K562 (cell line): ENCODE measurements at regions not wholly inside any gene's neighbourhood (a gene's known extent, or its start where the extent isn't known, plus 50 kb on each side); places are given as distances from the start of the nearest gene placed in this dataset.

Experiments used
- ATAC-seq: fragments of 200-7000 bp; cut with Tn5 transposase; 3 replicates; pipeline ENCODE4 v1.9.1; 2020; ENCODE audit warnings: moderate library complexity
- BruUV-seq: library from RNA; stranded (reverse); fragments of 400-500 nt; replicated peaks from 2 replicates; lab custom pipeline; 2021; lab: Mats Ljungman, UMichigan
- CTCF ChIA-PET: fragments of 300-600 bp; formaldehyde crosslinking; extraction: SDS; loops from one replicate; lab custom pipeline; 2021; ENCODE audit warnings: low intra/inter-chr PET ratio; lab: Yijun Ruan, JAX
- POLR2A ChIA-PET: fragments of 300-600, 350-650 bp; sonication (Branson Sonifier 250); formaldehyde crosslinking; extraction: SDS; loops from one replicate; lab custom pipeline; 2021; ENCODE audit warnings: antibody characterized with exemption, inconsistent platforms; lab: Yijun Ruan, JAX
- DNase-seq, 4 experiments: peaks; one replicate each; pipeline versions ENCODE4 v3.0.0 to v3.0.0-alpha.2; 2011 to 2018; ENCODE audit warnings: low spot score in 3 of 4, mixed read lengths in 3 of 4; ENCODE audit errors: extremely low read depth in 1 of 4
- FAIRE-seq: peaks from 2 replicates; lab custom pipeline; 2011; peaks lifted over from hg19 to GRCh38; lab: Jason Lieb, UNC
- H2AFZ ChIP-seq: 2 replicates; pipeline ENCODE4 v1.6.0; 2011; ENCODE audit warnings: low read depth, low read length, control low read depth, inconsistent platforms
- H3K27ac ChIP-seq: fragments of 200-600 bp; 3 replicates; pipeline ENCODE4 v1.8.0; 2011; ENCODE audit warnings: low read depth, mild to moderate bottlenecking, control low read depth, inconsistent platforms, low read length, moderate library complexity, mixed read lengths; ENCODE audit errors: extremely low read depth
- H3K27me3 ChIP-seq, 2 experiments: fragments of 300-600 bp in 1 of 2; 2 replicates in 1 of 2; 3 replicates in 1 of 2; pipeline versions ENCODE4 v1.6.0 to v1.8.0; 2011; ENCODE audit warnings: inconsistent platforms in 2 of 2, low read length in 2 of 2, mild to moderate bottlenecking in 1 of 2, mixed read lengths in 1 of 2, moderate library complexity in 1 of 2; ENCODE audit not compliant: control insufficient read depth in 2 of 2, insufficient read depth in 2 of 2
- H3K36me3 ChIP-seq: fragments of 300-600 bp; 3 replicates; pipeline ENCODE4 v1.8.0; 2011; ENCODE audit warnings: mild to moderate bottlenecking, low read length, inconsistent platforms; ENCODE audit not compliant: control insufficient read depth, insufficient read depth
- H3K4me1 ChIP-seq, 2 experiments: fragments of 200-600 bp in 1 of 2; replicated peaks in 1 of 2; 2 replicates in 1 of 2; 3 replicates in 1 of 2; pipeline versions ENCODE4 v1.5.1 to v1.8.0; 2011; ENCODE audit warnings: inconsistent platforms in 2 of 2, low read length in 2 of 2, mild to moderate bottlenecking in 1 of 2, mixed read lengths in 1 of 2, moderate library complexity in 1 of 2; ENCODE audit not compliant: control insufficient read depth in 2 of 2, insufficient read depth in 2 of 2
- H3K4me2 ChIP-seq: 2 replicates; pipeline ENCODE4 v1.6.1; 2011; ENCODE audit warnings: low read length, control low read depth, inconsistent platforms, mixed read lengths; ENCODE audit not compliant: insufficient read depth
- H3K4me3 ChIP-seq: fragments of 200-600 bp; sonication (generic), shearing (Covaris generic); 2 replicates; pipeline ENCODE4 v1.5.1; 2016; ENCODE audit warnings: control low read depth, inconsistent platforms
- H3K79me2 ChIP-seq: fragments of 200-600 bp; 3 replicates; pipeline ENCODE4 v1.8.0; 2011; ENCODE audit warnings: low read length, inconsistent platforms; ENCODE audit not compliant: control insufficient read depth, insufficient read depth
- H3K9ac ChIP-seq, 2 experiments: 2 replicates each; pipeline versions ENCODE4 v1.6.0 to v1.6.1; 2011; ENCODE audit warnings: low read depth in 2 of 2, low read length in 2 of 2, control low read depth in 1 of 2, inconsistent platforms in 1 of 2, mild to moderate bottlenecking in 1 of 2, mixed read lengths in 1 of 2; ENCODE audit not compliant: insufficient read depth in 1 of 2
- H3K9me1 ChIP-seq: one replicate; pipeline ENCODE4 v1.6.0; 2011; ENCODE audit warnings: inconsistent platforms, mild to moderate bottlenecking, low read length, moderate library complexity; ENCODE audit not compliant: control insufficient read depth, insufficient read depth
- H3K9me3 ChIP-seq: replicated peaks from 2 replicates; pipeline ENCODE4 v1.5.1; 2011; ENCODE audit warnings: low read depth, low read length, inconsistent platforms; ENCODE audit not compliant: control insufficient read depth, insufficient read depth
- H4K20me1 ChIP-seq: replicated peaks from 2 replicates; pipeline ENCODE4 v1.6.1; 2011; ENCODE audit warnings: low read length, inconsistent platforms, mixed read lengths; ENCODE audit not compliant: control insufficient read depth, insufficient read depth
- ARHGAP35 ChIP-seq: fragments of 450-650 bp; IDR thresholded peaks from 2 replicates; pipeline ENCODE4 v1.6.1; 2018; ENCODE audit not compliant: partially characterized antibody
- FOS ChIP-seq: IDR thresholded peaks from 3 replicates; pipeline ENCODE4 v1.6.1; 2011; ENCODE audit not compliant: insufficient read length; ENCODE audit errors: extremely low read depth
- PHB2 ChIP-seq: fragments of 450-650 bp; IDR thresholded peaks from 2 replicates; pipeline ENCODE4 v1.6.1; 2017; ENCODE audit warnings: low read depth
- RUNX1 ChIP-seq: sonication (generic); IDR thresholded peaks from 2 replicates; pipeline ENCODE4 v1.6.1; 2016; ENCODE audit warnings: antibody characterized with exemption, low read depth
- TAF1 ChIP-seq: IDR thresholded peaks from 2 replicates; pipeline ENCODE4 v1.6.1; 2011; ENCODE audit warnings: mild to moderate bottlenecking, low read length, moderate library complexity; ENCODE audit not compliant: insufficient read depth, control insufficient read depth, severe bottlenecking; ENCODE audit errors: extremely low read depth
- TCF7 ChIP-seq: sonication (generic); IDR thresholded peaks from 2 replicates; pipeline ENCODE4 v1.6.1; 2016; ENCODE audit warnings: antibody characterized with exemption, borderline replicate concordance
- U2AF2 ChIP-seq: fragments of 200-400 bp; formaldehyde crosslinking; optimal IDR thresholded peaks from 2 replicates; pipeline ENCODE3; 2017; ENCODE audit warnings: low read depth, mild to moderate bottlenecking, low read length
- WGBS: fragments of 100-300 bp; shearing (Covaris generic); methylation state at CpG from one replicate; pipeline ENCODE4 v1.1.6; 2016; ENCODE audit warnings: low coverage, mixed read lengths; ENCODE audit not compliant: insufficient coverage; ENCODE audit errors: missing lambda C conversion rate; 5-methylcytosine and 5-hydroxymethylcytosine counted together
- in situ Hi-C: fragments of 300-500 bp; cut with MboI; formaldehyde crosslinking; loops from 4 replicates; pipeline ENCODE4 v1.15.0; 2018; ENCODE audit warnings: inconsistent platforms, mixed read lengths
- intact Hi-C: fragments of 100-400 bp; cut with micrococcal nuclease; formaldehyde crosslinking; loops from 2 replicates; pipeline ENCODE4 v1.14.2; 2022
- TF ChIP-seq, protein P1 (sequence below): fragments of 250-450 bp; sonication (Bioruptor Pico); IDR thresholded peaks from 2 replicates; pipeline ENCODE4 v1.8.0; 2022; ENCODE audit warnings: moderate library complexity, mild to moderate bottlenecking, inconsistent platforms

DNA sequence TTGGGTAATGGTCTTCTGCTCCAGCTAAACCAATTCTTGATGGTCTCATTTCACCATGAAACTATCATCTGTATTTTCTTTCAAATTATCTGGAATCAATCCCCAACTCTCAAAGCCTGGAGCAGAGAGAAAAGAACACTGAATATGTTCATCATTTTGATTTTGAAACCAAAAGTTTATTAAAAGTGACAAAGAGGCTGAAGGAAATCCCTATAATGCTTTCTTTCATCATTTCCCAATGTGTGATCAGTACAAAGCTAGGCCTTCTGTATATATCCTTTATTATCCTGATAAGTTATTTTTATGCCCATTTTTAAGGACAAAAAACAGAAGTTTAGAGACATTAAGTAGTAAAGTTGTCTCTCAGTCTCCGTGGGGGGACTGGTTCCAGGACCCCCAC is 50.1 kb upstream of the MBNL1 start:
- Histone ChIP-seq H4K20me1 (no peaks in the 10 kb centered on the region), H3K4me2 (no peak overlapping the region), H3K9me3 (no peaks in the 10 kb centered on the region), H3K27ac (no peak overlapping the region), H2AFZ (no peak overlapping the region), H3K4me1 (peaks cover 0 to 3% of the 10 kb centered on the region in 2 experiments; a peak in 2 of 5 replicates), H3K36me3 (no peaks in the 10 kb centered on the region), H3K9ac (no peak overlapping the region), H3K4me3 (no peak overlapping the region), H3K79me2 (no peaks in the 10 kb centered on the region), H3K27me3 (no peaks in the 10 kb centered on the region), H3K9me1 (no peaks in the 10 kb centered on the region)
- no peak for FAIRE-seq
- ChIA-PET POLR2A (no interaction called here), CTCF (no interaction called here)
- TF ChIP-seq, protein P1, sequence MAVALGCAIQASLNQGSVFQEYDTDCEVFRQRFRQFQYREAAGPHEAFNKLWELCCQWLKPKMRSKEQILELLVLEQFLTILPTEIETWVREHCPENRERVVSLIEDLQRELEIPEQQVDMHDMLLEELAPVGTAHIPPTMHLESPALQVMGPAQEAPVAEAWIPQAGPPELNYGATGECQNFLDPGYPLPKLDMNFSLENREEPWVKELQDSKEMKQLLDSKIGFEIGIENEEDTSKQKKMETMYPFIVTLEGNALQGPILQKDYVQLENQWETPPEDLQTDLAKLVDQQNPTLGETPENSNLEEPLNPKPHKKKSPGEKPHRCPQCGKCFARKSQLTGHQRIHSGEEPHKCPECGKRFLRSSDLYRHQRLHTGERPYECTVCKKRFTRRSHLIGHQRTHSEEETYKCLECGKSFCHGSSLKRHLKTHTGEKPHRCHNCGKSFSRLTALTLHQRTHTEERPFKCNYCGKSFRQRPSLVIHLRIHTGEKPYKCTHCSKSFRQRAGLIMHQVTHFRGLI (CRISPR knock-in tag) = no peak
- TF ChIP-seq U2AF2 (no peak), PHB2 (no peak), RUNX1 (no peak), FOS (no peak), TCF7 (no peak), ARHGAP35 (no peak), TAF1 (no peak)
- 43% methylated on average over 1 of the region's 1 CpG for WGBS
- no TSS peak for BruUV-seq
- in situ Hi-C loops = no loop called here
- ATAC-seq = no peak
- intact Hi-C loops = no loop called here
- DNase-seq = no peak
